HepG2 (cell line): ENCODE measurements at regions not wholly inside any gene's neighbourhood (a gene's known extent, or its start where the extent isn't known, plus 50 kb on each side); places are given as distances from the start of the nearest gene placed in this dataset.

Experiments used
- ATAC-seq: fragments of 200-7000 bp; cut with Tn5 transposase; 3 replicates; pipeline ENCODE4 v1.9.1; 2020; ENCODE audit warnings: mild to moderate bottlenecking, moderate library complexity
- BruUV-seq: library from RNA; stranded (reverse); fragments of 400-500 nt; replicated peaks from 2 replicates; lab custom pipeline; 2021; lab: Mats Ljungman, UMichigan
- CTCF ChIA-PET: fragments of 300-600 bp; formaldehyde crosslinking; extraction: SDS; loops from one replicate; lab custom pipeline; 2021; ENCODE audit warnings: low total read pairs, inconsistent platforms, low intra/inter-chr PET ratio; lab: Yijun Ruan, JAX
- POLR2A ChIA-PET: fragments of 350-600 bp; sonication (Branson Sonifier 250); formaldehyde crosslinking; loops from one replicate; lab custom pipeline; 2020; ENCODE audit warnings: antibody characterized with exemption, inconsistent platforms; lab: Yijun Ruan, JAX
- DNase-seq: peaks from one replicate; pipeline ENCODE4 v3.0.0-alpha.2; 2015; ENCODE audit warnings: low spot score
- FAIRE-seq: peaks from 3 replicates; lab custom pipeline; 2011; peaks lifted over from hg19 to GRCh38; lab: Jason Lieb, UNC
- H2AFZ ChIP-seq: one replicate; pipeline ENCODE4 v1.6.1; 2011; ENCODE audit warnings: low read length, inconsistent platforms
- H3K27ac ChIP-seq: fragments of 300-600 bp; 3 replicates; pipeline ENCODE4 v1.8.0; 2011; ENCODE audit warnings: mixed run types, mild to moderate bottlenecking, mixed read lengths, low read length, inconsistent platforms; ENCODE audit not compliant: insufficient read depth; ENCODE audit errors: extremely low read length
- H3K27me3 ChIP-seq, 2 experiments: fragments of 200-600 bp in 1 of 2; 2 replicates in 1 of 2; 3 replicates in 1 of 2; pipeline versions ENCODE4 v1.6.0 to v1.8.0; 2011; ENCODE audit warnings: low read length in 2 of 2, mild to moderate bottlenecking in 2 of 2, moderate library complexity in 2 of 2, inconsistent platforms in 1 of 2; ENCODE audit not compliant: insufficient read depth in 2 of 2, control insufficient read depth in 1 of 2
- H3K36me3 ChIP-seq, 2 experiments: fragments of 200-600 bp in 1 of 2; replicated peaks in 1 of 2; 2 replicates in 1 of 2; 3 replicates in 1 of 2; pipeline versions ENCODE4 v1.5.1 to v1.8.0; 2011; ENCODE audit warnings: low read length in 2 of 2, inconsistent platforms in 1 of 2; ENCODE audit not compliant: insufficient read depth in 2 of 2, control insufficient read depth in 1 of 2
- H3K4me1 ChIP-seq: 2 replicates; pipeline ENCODE4 v1.5.1; 2012; ENCODE audit warnings: low read length, inconsistent platforms; ENCODE audit not compliant: insufficient read depth
- H3K4me2 ChIP-seq: 2 replicates; pipeline ENCODE4 v1.6.0; 2011; ENCODE audit warnings: low read depth, low read length, inconsistent platforms
- H3K4me3 ChIP-seq, 3 experiments: fragments of 200-600 bp in 1 of 3; sonication (generic), shearing (Covaris generic) in 1 of 3; replicated peaks in 1 of 3; 2 replicates each; pipeline ENCODE4 v1.5.1; 2011 to 2016; ENCODE audit warnings: low read length in 3 of 3, inconsistent platforms in 2 of 3, low read depth in 2 of 3, mild to moderate bottlenecking in 2 of 3, control low read depth in 1 of 3, mixed read lengths in 1 of 3; ENCODE audit not compliant: insufficient read depth in 1 of 3
- H3K79me2 ChIP-seq: one replicate; pipeline ENCODE4 v1.6.1; 2011; ENCODE audit warnings: low read length, inconsistent platforms; ENCODE audit not compliant: insufficient read depth
- H3K9ac ChIP-seq: 2 replicates; pipeline ENCODE4 v1.6.0; 2011; ENCODE audit warnings: mild to moderate bottlenecking, low read depth, low read length, inconsistent platforms; ENCODE audit not compliant: insufficient read depth
- H3K9me3 ChIP-seq: 2 replicates; pipeline ENCODE4 v1.5.1; 2012; ENCODE audit warnings: mild to moderate bottlenecking, low read length
- H4K20me1 ChIP-seq: 2 replicates; pipeline ENCODE4 v1.6.0; 2011; ENCODE audit warnings: inconsistent platforms, mild to moderate bottlenecking, low read length, moderate library complexity; ENCODE audit not compliant: insufficient read depth
- ARNT ChIP-seq: fragments of 450-650 bp; IDR thresholded peaks from 2 replicates; pipeline ENCODE4 v1.6.1; 2017
- ARNT2 ChIP-seq: sonication (generic); formaldehyde crosslinking; IDR thresholded peaks from 2 replicates; pipeline ENCODE4 v1.8.0; 2022; ENCODE audit warnings: mild to moderate bottlenecking, low read depth, missing genetic modification reagents, moderate library complexity
- CREB1 ChIP-seq, 2 experiments: fragments of 450-650 bp in 1 of 2; IDR thresholded peaks; 2 replicates each; pipeline ENCODE4 v1.6.1; 2016 to 2017; ENCODE audit warnings: control low read depth in 1 of 2, mild to moderate bottlenecking in 1 of 2, missing compliant biosample characterization in 1 of 2, missing genetic modification characterization in 1 of 2
- FIP1L1 ChIP-seq: fragments of 200-400 bp; formaldehyde crosslinking; IDR thresholded peaks from 2 replicates; pipeline ENCODE4 v1.6.1; 2018; ENCODE audit warnings: low read depth, mild to moderate bottlenecking, low read length, moderate library complexity, borderline replicate concordance; ENCODE audit not compliant: insufficient read depth
- HOXA3 ChIP-seq: sonication (generic); formaldehyde crosslinking; IDR thresholded peaks from 2 replicates; pipeline ENCODE4 v1.5.0; 2020; ENCODE audit warnings: missing genetic modification reagents
- ISL2 ChIP-seq: sonication (generic); formaldehyde crosslinking; IDR thresholded peaks from 2 replicates; pipeline ENCODE4 v1.5.0; 2020; ENCODE audit warnings: missing genetic modification reagents
- PRPF4 ChIP-seq: fragments of 200-400 bp; formaldehyde crosslinking; IDR thresholded peaks from 2 replicates; pipeline ENCODE4 v1.6.1; 2016; ENCODE audit warnings: low read length, low read depth; ENCODE audit not compliant: poor library complexity, severe bottlenecking
- RAD21 ChIP-seq: fragments of 450-650 bp; formaldehyde crosslinking; IDR thresholded peaks from 2 replicates; pipeline ENCODE4 v1.5.0; 2020; ENCODE audit warnings: mild to moderate bottlenecking
- RARG ChIP-seq: sonication (generic); formaldehyde crosslinking; IDR thresholded peaks from 2 replicates; pipeline ENCODE4 v1.4.0; 2020; ENCODE audit warnings: low read depth, mild to moderate bottlenecking, missing genetic modification reagents
- TAF15 ChIP-seq: fragments of 200-400 bp; formaldehyde crosslinking; IDR thresholded peaks from one replicate; pipeline ENCODE4 v1.6.1; 2018; ENCODE audit warnings: mild to moderate bottlenecking, low read depth, low read length; ENCODE audit not compliant: poor library complexity, severe bottlenecking
- ZBTB7A ChIP-seq: sonication (generic); formaldehyde crosslinking; IDR thresholded peaks from 2 replicates; pipeline ENCODE4 v1.8.0; 2022; ENCODE audit warnings: mild to moderate bottlenecking, missing genetic modification reagents
- ZNF160 ChIP-seq: sonication (generic); formaldehyde crosslinking; IDR thresholded peaks from 2 replicates; pipeline ENCODE4 v1.8.0; 2022; ENCODE audit warnings: mild to moderate bottlenecking, inconsistent platforms, missing genetic modification reagents
- ZNF263 ChIP-seq: sonication (generic); formaldehyde crosslinking; IDR thresholded peaks from 2 replicates; pipeline ENCODE4 v1.4.0; 2020; ENCODE audit warnings: missing genetic modification reagents
- ZNF292 ChIP-seq: sonication (generic); formaldehyde crosslinking; IDR thresholded peaks from 2 replicates; pipeline ENCODE4 v1.8.1; 2022; ENCODE audit warnings: mild to moderate bottlenecking, low read depth, missing genetic modification reagents, borderline replicate concordance
- ZNF367 ChIP-seq: sonication (generic); formaldehyde crosslinking; IDR thresholded peaks from 2 replicates; pipeline ENCODE4 v1.4.0; 2020; ENCODE audit warnings: missing genetic modification reagents, borderline replicate concordance
- ZNF431 ChIP-seq: sonication (generic); formaldehyde crosslinking; IDR thresholded peaks from 2 replicates; pipeline ENCODE4 v1.9.0; 2022; ENCODE audit warnings: missing genetic modification reagents, low read depth, mild to moderate bottlenecking, borderline replicate concordance
- ZNF563 ChIP-seq: sonication (generic); formaldehyde crosslinking; IDR thresholded peaks from 2 replicates; pipeline ENCODE4 v1.8.0; 2022; ENCODE audit warnings: mild to moderate bottlenecking, moderate library complexity, missing genetic modification reagents
- WGBS: methylation state at CpG from one replicate; pipeline ENCODE4 v1.1.6; 2017; ENCODE audit warnings: low lambda C conversion rate; 5-methylcytosine and 5-hydroxymethylcytosine counted together
- in situ Hi-C: cut with HindIII; loops from 2 replicates; pipeline ENCODE4 v1.10.0; 2017; ENCODE audit warnings: low pct_unique_long_range_greater_than_20kb; ENCODE audit not compliant: extremely low pct_ligation_motif_present
- intact Hi-C: fragments of 100-400 bp; cut with micrococcal nuclease; formaldehyde crosslinking; loops from one replicate; pipeline ENCODE4 v1.10.0; 2022; ENCODE audit not compliant: unreplicated experiment
- TF ChIP-seq, protein P1 (sequence below): sonication (generic); formaldehyde crosslinking; IDR thresholded peaks from 2 replicates; pipeline ENCODE4 v1.8.1; 2023; ENCODE audit warnings: missing genetic modification reagents, mild to moderate bottlenecking, borderline replicate concordance
- TF ChIP-seq, protein P2 (sequence below): IDR thresholded peaks from 2 replicates; pipeline ENCODE4 v1.6.1; 2018; ENCODE audit warnings: missing genetic modification reagents

DNA sequence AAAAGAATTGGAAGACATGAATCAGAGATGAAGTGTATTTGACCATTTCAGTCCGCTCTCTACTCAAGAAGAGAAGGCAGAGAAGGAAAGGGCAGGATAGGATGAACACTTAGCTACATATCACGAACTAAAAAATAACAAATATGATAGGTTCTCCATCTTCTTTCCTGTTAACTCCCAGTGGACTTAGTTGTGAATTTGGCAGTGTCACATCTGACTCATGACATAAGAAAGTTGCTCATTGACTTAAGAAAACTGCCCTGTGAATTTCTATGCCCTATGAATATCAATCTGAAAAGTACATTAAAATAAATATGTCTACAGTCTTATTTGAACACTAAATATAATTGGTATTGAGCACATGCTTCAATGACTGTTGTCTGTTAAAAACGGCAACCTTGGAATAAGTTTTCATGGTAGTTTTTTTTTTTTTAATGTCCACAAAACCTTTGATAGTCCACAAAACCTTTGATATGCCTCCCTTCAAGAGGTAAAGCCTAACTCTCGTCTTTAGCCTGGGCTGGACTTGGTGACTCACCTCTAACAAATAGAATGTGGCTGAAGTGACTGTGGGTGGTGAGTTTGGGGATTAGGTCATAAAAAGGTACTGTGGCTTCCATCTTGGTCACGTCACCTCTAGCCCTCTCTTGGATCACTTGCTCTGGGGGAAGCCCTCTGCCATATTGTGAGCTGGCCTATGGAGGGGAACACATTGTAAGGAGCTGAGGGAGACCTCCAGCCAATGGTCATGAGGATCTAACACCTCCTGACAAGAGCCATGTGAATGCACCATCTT, 184.7 kb upstream of the S100G start:
- intact Hi-C loops (no loop called here), in situ Hi-C loops (loop anchor here (25.0 kb wide), 1 partner anchor 197 kb away; the partner anchor contains the start of gene S100G)
- POLR2A ChIA-PET: no interaction called here
- Histone ChIP-seq H3K4me2 (no peak overlapping the region), H3K27me3 (no peaks in the 10 kb centered on the region), H3K4me3 (no peak overlapping the region), H4K20me1 (no peaks in the 10 kb centered on the region), H3K4me1 (no peaks in the 10 kb centered on the region), H3K27ac (no peak overlapping the region), H2AFZ (no peak overlapping the region), H3K36me3 (no peaks in the 10 kb centered on the region), H3K9me3 (no peaks in the 10 kb centered on the region), H3K79me2 (no peaks in the 10 kb centered on the region), H3K9ac (no peak overlapping the region)
- no peak for DNase-seq
- 86% methylated on average over 5 of the region's 5 CpGs for WGBS
- ATAC-seq: no peak
- no TSS peak for BruUV-seq
- no peak for FAIRE-seq
- CTCF ChIA-PET: no interaction called here
- no peak for TF ChIP-seq FIP1L1
- no peak for TF ChIP-seq ARNT
- no peak for TF ChIP-seq ZNF367 (CRISPR knock-in tag)
- TF ChIP-seq, protein P1, sequence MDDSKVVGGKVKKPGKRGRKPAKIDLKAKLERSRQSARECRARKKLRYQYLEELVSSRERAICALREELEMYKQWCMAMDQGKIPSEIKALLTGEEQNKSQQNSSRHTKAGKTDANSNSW: no peak
- TF ChIP-seq ZNF263 (CRISPR knock-in tag): no peak
- no peak for TF ChIP-seq HOXA3 (CRISPR knock-in tag)
- TF ChIP-seq RARG (CRISPR knock-in tag): no peak
- no peak for TF ChIP-seq ARNT2 (CRISPR knock-in tag)
- TF ChIP-seq RAD21: no peak
- TF ChIP-seq ISL2 (CRISPR knock-in tag): no peak
- no peak for TF ChIP-seq ZBTB7A (CRISPR knock-in tag)
- no peak for TF ChIP-seq CREB1 (IDR thresholded peaks at IDR 0.05)
- no peak for TF ChIP-seq CREB1 (CRISPR knock-in tag; IDR thresholded peaks at IDR 0.05)
- no peak for TF ChIP-seq ZNF431 (CRISPR knock-in tag)
- TF ChIP-seq PRPF4: no peak
- TF ChIP-seq ZNF563 (CRISPR knock-in tag): no peak
- no peak for TF ChIP-seq ZNF292 (CRISPR knock-in tag)
- no peak for TF ChIP-seq TAF15
- TF ChIP-seq ZNF160 (CRISPR knock-in tag): no peak
- TF ChIP-seq, protein P2, sequence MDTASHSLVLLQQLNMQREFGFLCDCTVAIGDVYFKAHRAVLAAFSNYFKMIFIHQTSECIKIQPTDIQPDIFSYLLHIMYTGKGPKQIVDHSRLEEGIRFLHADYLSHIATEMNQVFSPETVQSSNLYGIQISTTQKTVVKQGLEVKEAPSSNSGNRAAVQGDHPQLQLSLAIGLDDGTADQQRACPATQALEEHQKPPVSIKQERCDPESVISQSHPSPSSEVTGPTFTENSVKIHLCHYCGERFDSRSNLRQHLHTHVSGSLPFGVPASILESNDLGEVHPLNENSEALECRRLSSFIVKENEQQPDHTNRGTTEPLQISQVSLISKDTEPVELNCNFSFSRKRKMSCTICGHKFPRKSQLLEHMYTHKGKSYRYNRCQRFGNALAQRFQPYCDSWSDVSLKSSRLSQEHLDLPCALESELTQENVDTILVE (CRISPR knock-in tag): no peak
